ENCODE measurements at regions not wholly inside any gene's neighbourhood (a gene's known extent, or its start where the extent isn't known, plus 50 kb on each side); places are given as distances from the start of the nearest gene placed in this dataset.

DNA sequence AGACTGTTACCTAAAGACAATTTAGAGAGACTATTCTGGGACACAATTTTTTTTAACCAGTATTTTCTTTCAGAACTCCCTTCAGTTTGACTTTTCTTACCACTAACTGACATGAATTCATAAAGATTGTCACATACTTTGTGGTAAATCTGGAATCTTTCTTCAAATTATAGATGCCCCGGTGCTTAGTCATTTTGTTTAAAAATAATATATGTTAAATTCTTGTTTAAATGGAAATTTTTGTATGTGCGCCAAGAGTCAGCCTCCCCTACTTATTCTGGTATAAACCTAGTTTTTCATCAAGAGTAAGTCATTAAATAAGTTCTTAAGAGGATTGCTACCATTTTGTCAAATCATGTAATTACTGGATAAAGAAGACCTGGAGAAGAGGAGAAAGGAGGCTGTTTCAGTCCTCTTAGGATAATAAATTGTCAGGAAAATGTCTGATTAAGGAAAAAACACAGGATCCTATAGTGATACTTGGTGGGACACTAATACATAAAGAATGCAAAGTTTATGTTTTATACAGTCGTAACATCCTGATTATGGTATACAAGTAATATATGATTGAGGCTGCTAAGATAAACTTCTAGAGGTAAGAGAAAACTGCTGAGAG, 424.4 kb downstream of the PMP22 start:
- H3K27ac ChIP-seq (ENCODE audit: low read depth, low read length): peak overlapping the region; percentile 82
- peak; percentile 71 for DNase-seq (ENCODE audit: insufficient read length, low spot score, missing footprints)
- no peak overlapping the region for H3K4me2 ChIP-seq (ENCODE audit: insufficient read depth, low read length)
- no peaks in the 10 kb centered on the region for H3K27me3 ChIP-seq (ENCODE audit: insufficient read depth, low read length)
- peaks cover 4% of the 10 kb centered on the region for H3K9me3 ChIP-seq (ENCODE audit: low read depth, low read length)
- H4K20me1 ChIP-seq (ENCODE audit: insufficient read depth, low read length): no peaks in the 10 kb centered on the region
- H3K36me3 ChIP-seq (ENCODE audit: insufficient read depth, low read length): no peaks in the 10 kb centered on the region
- H2AFZ ChIP-seq (ENCODE audit: low read length): no peak overlapping the region
- no peak overlapping the region for H3K4me3 ChIP-seq (ENCODE audit: insufficient read depth, low read length)
- peaks cover 22% of the 10 kb centered on the region for H3K4me1 ChIP-seq (ENCODE audit: insufficient read depth, low read length)
- TF ChIP-seq, protein P1, sequence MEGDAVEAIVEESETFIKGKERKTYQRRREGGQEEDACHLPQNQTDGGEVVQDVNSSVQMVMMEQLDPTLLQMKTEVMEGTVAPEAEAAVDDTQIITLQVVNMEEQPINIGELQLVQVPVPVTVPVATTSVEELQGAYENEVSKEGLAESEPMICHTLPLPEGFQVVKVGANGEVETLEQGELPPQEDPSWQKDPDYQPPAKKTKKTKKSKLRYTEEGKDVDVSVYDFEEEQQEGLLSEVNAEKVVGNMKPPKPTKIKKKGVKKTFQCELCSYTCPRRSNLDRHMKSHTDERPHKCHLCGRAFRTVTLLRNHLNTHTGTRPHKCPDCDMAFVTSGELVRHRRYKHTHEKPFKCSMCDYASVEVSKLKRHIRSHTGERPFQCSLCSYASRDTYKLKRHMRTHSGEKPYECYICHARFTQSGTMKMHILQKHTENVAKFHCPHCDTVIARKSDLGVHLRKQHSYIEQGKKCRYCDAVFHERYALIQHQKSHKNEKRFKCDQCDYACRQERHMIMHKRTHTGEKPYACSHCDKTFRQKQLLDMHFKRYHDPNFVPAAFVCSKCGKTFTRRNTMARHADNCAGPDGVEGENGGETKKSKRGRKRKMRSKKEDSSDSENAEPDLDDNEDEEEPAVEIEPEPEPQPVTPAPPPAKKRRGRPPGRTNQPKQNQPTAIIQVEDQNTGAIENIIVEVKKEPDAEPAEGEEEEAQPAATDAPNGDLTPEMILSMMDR (IDR thresholded peaks at IDR 0.05; ENCODE audit: extremely low read depth, low read depth, low read length): no peak
- H3K79me2 ChIP-seq (ENCODE audit: insufficient read depth, low read length): no peaks in the 10 kb centered on the region

DNA sequence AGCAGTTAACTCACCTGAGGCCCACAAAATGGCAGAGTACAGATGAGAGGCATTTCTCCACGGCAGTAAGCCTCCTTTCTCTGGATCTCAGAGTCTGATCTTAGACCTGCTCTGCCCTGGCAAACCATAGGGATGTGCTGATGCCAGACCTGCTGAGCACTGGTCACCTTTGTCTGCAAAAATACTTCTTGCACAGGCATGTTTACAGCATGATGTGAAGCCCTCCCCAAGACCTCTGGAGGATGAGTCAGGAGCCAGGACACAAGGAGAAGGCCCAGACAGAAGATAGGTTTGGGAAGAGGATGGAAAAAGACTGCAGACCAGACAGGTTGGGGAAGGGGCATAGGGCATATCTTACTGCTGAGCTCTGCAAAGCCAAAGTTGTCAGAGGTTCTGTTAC, 426.6 kb downstream of the PMP22 start:
- TF ChIP-seq, protein P1 (IDR thresholded peaks at IDR 0.05; ENCODE audit: extremely low read depth, low read depth, low read length): no peak

DNA sequence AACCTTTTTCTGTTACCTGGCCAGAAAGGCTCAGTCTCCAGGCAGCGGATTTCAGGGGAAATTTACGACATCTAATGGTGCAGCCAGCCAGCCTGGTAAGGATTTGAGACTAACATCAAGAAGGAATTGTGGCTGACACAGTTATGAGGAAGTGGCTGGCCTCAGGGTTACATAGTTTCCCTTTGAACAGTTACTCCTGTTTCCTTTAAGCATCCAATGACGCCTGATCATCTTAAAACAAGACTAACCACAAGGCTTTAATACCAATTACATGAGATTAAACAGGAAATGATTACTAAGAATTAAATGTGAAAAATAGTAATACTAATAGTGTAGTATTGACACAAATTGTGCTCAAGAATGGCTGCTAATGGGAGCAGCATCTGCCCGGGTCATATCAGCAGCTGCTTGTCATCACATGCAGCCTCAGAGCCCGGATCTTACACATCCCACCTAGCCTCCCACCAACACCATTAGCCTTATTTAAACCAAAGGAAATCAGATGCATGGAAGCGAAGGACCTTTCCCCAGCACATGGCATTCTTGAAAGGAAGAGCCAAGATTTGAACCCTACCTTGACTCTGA, 431.8 kb downstream of the PMP22 start:
- no peaks in the 10 kb centered on the region for H4K20me1 ChIP-seq (ENCODE audit: insufficient read depth, low read length)
- H3K4me2 ChIP-seq (ENCODE audit: insufficient read depth, low read length): peak overlapping the region; percentile 66
- no peak overlapping the region for H3K27ac ChIP-seq (ENCODE audit: low read depth, low read length)
- H2AFZ ChIP-seq (ENCODE audit: low read length): peak overlapping the region; percentile 19
- peaks cover 4% of the 10 kb centered on the region for H3K9me3 ChIP-seq (ENCODE audit: low read depth, low read length)
- DNase-seq (ENCODE audit: insufficient read length, low spot score, missing footprints): peak; percentile 85
- H3K36me3 ChIP-seq (ENCODE audit: insufficient read depth, low read length): no peaks in the 10 kb centered on the region
- TF ChIP-seq, protein P1 (IDR thresholded peaks at IDR 0.05; ENCODE audit: extremely low read depth, low read depth, low read length): no peak
- H3K27me3 ChIP-seq (ENCODE audit: insufficient read depth, low read length): no peaks in the 10 kb centered on the region
- H3K79me2 ChIP-seq (ENCODE audit: insufficient read depth, low read length): no peaks in the 10 kb centered on the region
- peak overlapping the region; percentile 26 for H3K4me3 ChIP-seq (ENCODE audit: insufficient read depth, low read length)
- peaks cover 8% of the 10 kb centered on the region for H3K4me1 ChIP-seq (ENCODE audit: insufficient read depth, low read length)

More for the DNA sequence above, 426.6 kb downstream of the PMP22 start:
- H4K20me1 ChIP-seq (ENCODE audit: insufficient read depth, low read length): no peaks in the 10 kb centered on the region
- H3K27ac ChIP-seq (ENCODE audit: low read depth, low read length): no peak overlapping the region
- H3K36me3 ChIP-seq (ENCODE audit: insufficient read depth, low read length): no peaks in the 10 kb centered on the region
- H2AFZ ChIP-seq (ENCODE audit: low read length): peak overlapping the region; percentile 45
- H3K4me1 ChIP-seq (ENCODE audit: insufficient read depth, low read length): peaks cover 17% of the 10 kb centered on the region
- H3K79me2 ChIP-seq (ENCODE audit: insufficient read depth, low read length): no peaks in the 10 kb centered on the region
- no peak overlapping the region for H3K4me2 ChIP-seq (ENCODE audit: insufficient read depth, low read length)
- H3K9me3 ChIP-seq (ENCODE audit: low read depth, low read length): peaks cover 4% of the 10 kb centered on the region
- no peaks in the 10 kb centered on the region for H3K27me3 ChIP-seq (ENCODE audit: insufficient read depth, low read length)
- H3K4me3 ChIP-seq (ENCODE audit: insufficient read depth, low read length): no peak overlapping the region
- DNase-seq (ENCODE audit: insufficient read length, low spot score, missing footprints): no peak

DNA sequence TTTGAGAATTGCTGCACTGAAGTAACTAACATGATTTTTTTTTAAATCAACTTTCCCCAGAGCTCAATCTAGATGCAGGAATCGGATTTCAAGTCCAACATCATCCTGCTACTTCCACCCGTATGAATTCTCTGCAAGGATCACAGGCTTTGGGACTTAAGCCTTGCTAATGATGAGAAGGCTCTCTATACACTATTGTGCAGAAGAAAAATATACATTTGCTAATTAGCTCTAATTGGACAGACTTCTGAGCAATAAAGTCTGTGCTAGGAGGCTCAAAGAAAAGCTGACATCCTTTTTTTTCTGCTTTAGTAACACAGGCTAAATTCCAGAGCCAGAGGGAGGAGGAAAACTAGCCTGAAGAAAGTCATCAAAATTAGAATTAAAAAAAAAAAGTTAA, 433.6 kb downstream of the PMP22 start:
- no peaks in the 10 kb centered on the region for H3K36me3 ChIP-seq (ENCODE audit: insufficient read depth, low read length)
- H3K4me2 ChIP-seq (ENCODE audit: insufficient read depth, low read length): no peak overlapping the region
- H3K27me3 ChIP-seq (ENCODE audit: insufficient read depth, low read length): no peaks in the 10 kb centered on the region
- H2AFZ ChIP-seq (ENCODE audit: low read length): peak overlapping the region; percentile 33
- no peak overlapping the region for H3K27ac ChIP-seq (ENCODE audit: low read depth, low read length)
- H3K4me3 ChIP-seq (ENCODE audit: insufficient read depth, low read length): no peak overlapping the region
- no peak for DNase-seq (ENCODE audit: insufficient read length, low spot score, missing footprints)
- TF ChIP-seq, protein P1 (IDR thresholded peaks at IDR 0.05; ENCODE audit: extremely low read depth, low read depth, low read length): no peak
- peaks cover 8% of the 10 kb centered on the region for H3K4me1 ChIP-seq (ENCODE audit: insufficient read depth, low read length)
- H3K79me2 ChIP-seq (ENCODE audit: insufficient read depth, low read length): no peaks in the 10 kb centered on the region
- no peaks in the 10 kb centered on the region for H4K20me1 ChIP-seq (ENCODE audit: insufficient read depth, low read length)
- peaks cover under 1% of the 10 kb centered on the region for H3K9me3 ChIP-seq (ENCODE audit: low read depth, low read length)
